Neuronal stem cell (in vitro differentiated cells): ENCODE measurements at regions not wholly inside any gene's neighbourhood (a gene's known extent, or its start where the extent isn't known, plus 50 kb on each side); places are given as distances from the start of the nearest gene placed in this dataset.

Experiments
- DNase-seq: peaks from one replicate; pipeline ENCODE4 v3.0.0-alpha.2; 2013; ENCODE audit warnings: low spot score
- H2AFZ ChIP-seq: one replicate; pipeline ENCODE4 v1.6.1; 2013; ENCODE audit warnings: mild to moderate bottlenecking, low read length, inconsistent platforms
- H2AK5ac ChIP-seq: 2 replicates; pipeline ENCODE4 v1.6.1; 2013; ENCODE audit warnings: low read depth, mild to moderate bottlenecking, inconsistent platforms, low read length, moderate library complexity, mixed read lengths
- H2BK120ac ChIP-seq: 2 replicates; pipeline ENCODE4 v1.6.1; 2013; ENCODE audit warnings: low read depth, mild to moderate bottlenecking, inconsistent platforms, low read length, moderate library complexity, mixed read lengths
- H2BK12ac ChIP-seq: one replicate; pipeline ENCODE4 v1.6.1; 2013; ENCODE audit warnings: low read length, inconsistent platforms
- H2BK15ac ChIP-seq: 2 replicates; pipeline ENCODE4 v1.6.1; 2013; ENCODE audit warnings: mild to moderate bottlenecking, low read length, inconsistent platforms, mixed read lengths
- H2BK5ac ChIP-seq: one replicate; pipeline ENCODE4 v1.6.1; 2013; ENCODE audit warnings: inconsistent platforms, mild to moderate bottlenecking, low read length, moderate library complexity
- H3K14ac ChIP-seq: one replicate; pipeline ENCODE4 v1.6.1; 2013; ENCODE audit warnings: low read length, inconsistent platforms
- H3K18ac ChIP-seq: 2 replicates; pipeline ENCODE4 v1.6.1; 2013; ENCODE audit warnings: low read length, inconsistent platforms
- H3K23ac ChIP-seq: 2 replicates; pipeline ENCODE4 v1.6.1; 2013; ENCODE audit warnings: low read depth, mild to moderate bottlenecking, mixed read lengths, low read length, inconsistent platforms; ENCODE audit not compliant: poor library complexity
- H3K27ac ChIP-seq: replicated peaks from 3 replicates; pipeline ENCODE4 v1.5.1; 2013; ENCODE audit warnings: low read length, inconsistent platforms
- H3K27me3 ChIP-seq, 3 experiments: 2 replicates each; pipeline ENCODE4 v1.6.1; 2013; ENCODE audit warnings: low read length in 3 of 3, mild to moderate bottlenecking in 2 of 3, inconsistent platforms in 1 of 3, low read depth in 1 of 3, mixed read lengths in 1 of 3, moderate library complexity in 1 of 3; ENCODE audit not compliant: control insufficient read depth in 3 of 3, insufficient read depth in 3 of 3
- H3K36me3 ChIP-seq, 2 donors: replicated peaks in 1 of 2; 2 replicates each; pipeline ENCODE4 v1.6.1; 2013; ENCODE audit warnings: low read length in 2 of 2; ENCODE audit not compliant: control insufficient read depth in 2 of 2, insufficient read depth in 2 of 2
- H3K4ac ChIP-seq: 2 replicates; pipeline ENCODE4 v1.6.1; 2013; ENCODE audit warnings: inconsistent platforms, mild to moderate bottlenecking, low read length, moderate library complexity
- H3K4me1 ChIP-seq, 2 donors: 1 replicate in 1 of 2; 2 replicates in 1 of 2; pipeline ENCODE4 v1.6.1; 2013; ENCODE audit warnings: low read length in 2 of 2, low read depth in 1 of 2; ENCODE audit not compliant: control insufficient read depth in 2 of 2, insufficient read depth in 1 of 2
- H3K4me2 ChIP-seq: one replicate; pipeline ENCODE4 v1.6.1; 2013; ENCODE audit warnings: mild to moderate bottlenecking, low read length, inconsistent platforms; ENCODE audit not compliant: insufficient read depth, poor library complexity, severe bottlenecking
- H3K4me3 ChIP-seq, 2 donors: 2 replicates each; pipeline ENCODE4 v1.5.1; 2013; ENCODE audit warnings: low read length in 2 of 2, mild to moderate bottlenecking in 2 of 2, inconsistent platforms in 1 of 2, moderate library complexity in 1 of 2
- H3K79me1 ChIP-seq: one replicate; pipeline ENCODE4 v1.6.1; 2013; ENCODE audit warnings: low read depth, mild to moderate bottlenecking, inconsistent platforms, low read length, moderate library complexity
- H3K9ac ChIP-seq: one replicate; pipeline ENCODE4 v1.6.1; 2013; ENCODE audit warnings: mild to moderate bottlenecking, low read depth, low read length, inconsistent platforms; ENCODE audit not compliant: poor library complexity
- H3K9me3 ChIP-seq, 2 donors: replicated peaks in 1 of 2; 2 replicates each; pipeline versions ENCODE3 to v1.6.1; 2013; ENCODE audit warnings: low read length in 2 of 2, mild to moderate bottlenecking in 2 of 2, inconsistent platforms in 1 of 2, low read depth in 1 of 2, mixed read lengths in 1 of 2, moderate library complexity in 1 of 2; ENCODE audit not compliant: control insufficient read depth in 2 of 2, insufficient read depth in 1 of 2
- H4K8ac ChIP-seq: one replicate; pipeline ENCODE4 v1.6.1; 2013; ENCODE audit warnings: low read depth, mild to moderate bottlenecking, inconsistent platforms, low read length, moderate library complexity
- H4K91ac ChIP-seq: one replicate; pipeline ENCODE4 v1.6.1; 2013; ENCODE audit warnings: low read length, low read depth, mild to moderate bottlenecking, inconsistent platforms; ENCODE audit not compliant: poor library complexity
- WGBS, 2 donors: extraction: QIAGEN DNeasy Blood & Tissue Kit; methylation state at CpG; one replicate each; pipeline ENCODE4 v1.1.7; 2013; ENCODE audit warnings: missing lambda C conversion rate in 2 of 2, mixed read lengths in 1 of 2; ENCODE audit not compliant: insufficient read length in 2 of 2, insufficient replicate concordance in 1 of 2; ENCODE audit errors: extremely low coverage in 2 of 2; 5-methylcytosine and 5-hydroxymethylcytosine counted together

GRCh38 chr10:81792729-81793128 lies 82.3 kb upstream of the NRG3 start:
- no peak overlapping the region for H3K4me2 ChIP-seq
- no peak overlapping the region for H3K23ac ChIP-seq
- H2AK5ac ChIP-seq = no peak overlapping the region
- DNase-seq = no peak
- no peaks in the 10 kb centered on the region for H3K27me3 ChIP-seq
- H4K8ac ChIP-seq = no peak overlapping the region
- no CpG with 5 or more reads among the region's 2 CpGs for WGBS, 2 donors
- H3K9ac ChIP-seq = no peak overlapping the region
- no peaks in the 10 kb centered on the region for H3K4me1 ChIP-seq
- H2BK5ac ChIP-seq = no peak overlapping the region
- no peaks in the 10 kb centered on the region for H3K9me3 ChIP-seq
- no peak overlapping the region for H3K27ac ChIP-seq
- no peak overlapping the region for H2BK15ac ChIP-seq
- no peak overlapping the region for H2BK120ac ChIP-seq
- H2AFZ ChIP-seq = no peak overlapping the region
- H4K91ac ChIP-seq = no peak overlapping the region
- no peak overlapping the region for H3K14ac ChIP-seq
- H3K4me3 ChIP-seq = no peak overlapping the region
- no peaks in the 10 kb centered on the region for H3K36me3 ChIP-seq
- no peak overlapping the region for H2BK12ac ChIP-seq
- no peak overlapping the region for H3K4ac ChIP-seq
- H3K79me1 ChIP-seq = no peaks in the 10 kb centered on the region
- H3K18ac ChIP-seq = no peak overlapping the region

GRCh38 chr10:81806842-81807241 lies 68.2 kb upstream of the NRG3 start:
- no peaks in the 10 kb centered on the region for H3K27me3 ChIP-seq
- H4K91ac ChIP-seq = no peak overlapping the region
- H2AFZ ChIP-seq = no peak overlapping the region
- no peak overlapping the region for H3K18ac ChIP-seq
- no peak overlapping the region for H3K4ac ChIP-seq
- no peak overlapping the region for H3K9ac ChIP-seq
- DNase-seq = no peak
- no CpG with 5 or more reads among the region's 3 CpGs for WGBS, 2 donors
- no peak overlapping the region for H3K23ac ChIP-seq
- no peaks in the 10 kb centered on the region for H3K4me1 ChIP-seq
- H2BK5ac ChIP-seq = no peak overlapping the region
- H2BK15ac ChIP-seq = no peak overlapping the region
- no peaks in the 10 kb centered on the region for H3K36me3 ChIP-seq
- H3K4me2 ChIP-seq = no peak overlapping the region
- H2BK120ac ChIP-seq = no peak overlapping the region
- no peaks in the 10 kb centered on the region for H3K79me1 ChIP-seq
- no peak overlapping the region for H3K4me3 ChIP-seq
- no peak overlapping the region for H3K27ac ChIP-seq
- H3K9me3 ChIP-seq = no peaks in the 10 kb centered on the region
- H2BK12ac ChIP-seq = no peak overlapping the region
- H2AK5ac ChIP-seq = no peak overlapping the region
- no peak overlapping the region for H4K8ac ChIP-seq
- no peak overlapping the region for H3K14ac ChIP-seq

GRCh38 chr10:81814842-81815241 lies 60.2 kb upstream of the NRG3 start:
- WGBS, 2 donors = no CpG with 5 or more reads among the region's 2 CpGs
- no peak overlapping the region for H3K4me3 ChIP-seq
- H3K27ac ChIP-seq = no peak overlapping the region

GRCh38 chr10:81817596-81818170 lies 57.3 kb upstream of the NRG3 start:
- no peak overlapping the region for H3K23ac ChIP-seq
- H2BK120ac ChIP-seq = no peak overlapping the region
- H4K91ac ChIP-seq = no peak overlapping the region
- H3K4me2 ChIP-seq = no peak overlapping the region
- no peaks in the 10 kb centered on the region for H3K79me1 ChIP-seq
- H3K4me3 ChIP-seq = no peak overlapping the region
- no peak overlapping the region for H2AK5ac ChIP-seq
- H3K27ac ChIP-seq = no peak overlapping the region
- H3K18ac ChIP-seq = no peak overlapping the region
- no peak overlapping the region for H4K8ac ChIP-seq
- WGBS, 2 donors = no CpG with 5 or more reads among the region's 9 CpGs
- no peaks in the 10 kb centered on the region for H3K4me1 ChIP-seq
- no peaks in the 10 kb centered on the region for H3K9me3 ChIP-seq
- no peak for DNase-seq
- no peak overlapping the region for H3K9ac ChIP-seq
- H2BK15ac ChIP-seq = no peak overlapping the region
- H3K36me3 ChIP-seq = no peaks in the 10 kb centered on the region
- no peak overlapping the region for H3K14ac ChIP-seq
- H2BK12ac ChIP-seq = no peak overlapping the region
- no peak overlapping the region for H2AFZ ChIP-seq
- H3K27me3 ChIP-seq = no peaks in the 10 kb centered on the region
- no peak overlapping the region for H2BK5ac ChIP-seq
- H3K4ac ChIP-seq = no peak overlapping the region

More at GRCh38 chr10:81814842-81815241, 60.2 kb upstream of the NRG3 start:
- no peak overlapping the region for H3K18ac ChIP-seq
- H3K79me1 ChIP-seq = no peaks in the 10 kb centered on the region
- H4K8ac ChIP-seq = no peak overlapping the region
- H3K9ac ChIP-seq = no peak overlapping the region
- H3K36me3 ChIP-seq = no peaks in the 10 kb centered on the region
- H2BK5ac ChIP-seq = no peak overlapping the region
- DNase-seq = no peak
- no peak overlapping the region for H4K91ac ChIP-seq
- H3K14ac ChIP-seq = no peak overlapping the region
- no peak overlapping the region for H3K4me2 ChIP-seq
- no peaks in the 10 kb centered on the region for H3K9me3 ChIP-seq
- no peak overlapping the region for H2BK15ac ChIP-seq
- H3K23ac ChIP-seq = no peak overlapping the region
- H2BK12ac ChIP-seq = no peak overlapping the region
- no peak overlapping the region for H2BK120ac ChIP-seq
- no peak overlapping the region for H3K4ac ChIP-seq
- no peak overlapping the region for H2AFZ ChIP-seq
- H2AK5ac ChIP-seq = no peak overlapping the region
- H3K27me3 ChIP-seq = no peaks in the 10 kb centered on the region
- H3K4me1 ChIP-seq = no peaks in the 10 kb centered on the region
